Stimulated activated CD4-positive, alpha-beta T cell treated with anti-CD3 and anti-CD28 coated beads, Interleukin-15, amount 100 ng/mL, for 24 hours (primary cell): ENCODE measurements at regions not wholly inside any gene's neighbourhood (a gene's known extent, or its start where the extent isn't known, plus 50 kb on each side); places are given as distances from the start of the nearest gene placed in this dataset.

ENCODE experiments used
- DNase-seq: peaks from one replicate; pipeline ENCODE4 v3.0.0-alpha.2; 2020

GRCh38 chr18:72058851-72059250 is 485.3 kb downstream of the CBLN2 start:
- no peak for DNase-seq

GRCh38 chr18:72056171-72056570 is 488.0 kb downstream of the CBLN2 start:
- no peak for DNase-seq

- no peak for DNase-seq
Measured at GRCh38 chr18:72041313-72042032, 502.7 kb downstream of the CBLN2 start.

DNA sequence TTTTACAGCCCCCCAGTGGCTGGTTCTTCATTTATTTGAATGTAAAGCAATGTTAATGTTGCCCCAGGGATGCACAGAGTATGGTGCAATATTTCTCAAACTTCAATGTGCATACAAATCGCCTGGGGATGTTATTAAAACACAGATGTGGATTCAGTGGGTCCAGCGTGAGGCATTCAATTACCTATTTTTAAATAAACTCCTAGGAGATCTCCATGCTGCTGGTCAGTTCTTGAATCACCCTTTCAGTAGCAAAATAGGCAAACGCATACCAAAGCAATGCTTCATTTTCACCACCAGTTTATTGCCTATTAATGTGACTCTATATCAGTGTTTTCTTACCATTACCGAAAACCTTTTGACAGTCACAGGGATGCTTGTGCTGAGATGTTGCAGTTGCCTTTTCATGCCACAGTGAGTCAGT is 530.7 kb downstream of the CBLN2 start:
- no peak for DNase-seq

DNA sequence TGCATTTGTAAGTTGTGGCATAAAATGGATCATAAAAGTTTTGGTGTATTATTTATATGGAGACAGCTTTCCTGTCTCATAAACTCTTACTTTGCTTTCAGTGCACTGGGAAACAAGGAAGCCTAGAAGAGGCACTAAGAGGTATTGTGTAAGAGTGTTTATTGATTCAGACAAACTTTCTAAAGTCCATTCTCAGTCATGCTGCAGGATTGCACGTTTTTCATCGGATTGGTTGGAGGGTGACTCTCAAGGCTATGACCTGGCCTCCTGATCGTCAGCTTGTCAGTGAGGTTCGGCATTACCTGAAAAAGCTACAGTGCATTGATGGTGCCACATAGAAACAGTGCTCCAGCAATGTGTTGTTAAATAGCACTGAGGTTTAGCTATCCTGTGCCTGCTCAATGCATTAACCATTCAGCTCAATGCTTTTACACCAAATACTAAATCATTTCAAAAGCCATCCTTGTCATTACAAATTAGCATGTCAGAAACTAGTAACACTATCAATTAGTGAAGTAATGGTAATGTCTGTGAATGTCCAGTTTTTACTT is 545.5 kb downstream of the CBLN2 start:
- DNase-seq, result no peak

DNA sequence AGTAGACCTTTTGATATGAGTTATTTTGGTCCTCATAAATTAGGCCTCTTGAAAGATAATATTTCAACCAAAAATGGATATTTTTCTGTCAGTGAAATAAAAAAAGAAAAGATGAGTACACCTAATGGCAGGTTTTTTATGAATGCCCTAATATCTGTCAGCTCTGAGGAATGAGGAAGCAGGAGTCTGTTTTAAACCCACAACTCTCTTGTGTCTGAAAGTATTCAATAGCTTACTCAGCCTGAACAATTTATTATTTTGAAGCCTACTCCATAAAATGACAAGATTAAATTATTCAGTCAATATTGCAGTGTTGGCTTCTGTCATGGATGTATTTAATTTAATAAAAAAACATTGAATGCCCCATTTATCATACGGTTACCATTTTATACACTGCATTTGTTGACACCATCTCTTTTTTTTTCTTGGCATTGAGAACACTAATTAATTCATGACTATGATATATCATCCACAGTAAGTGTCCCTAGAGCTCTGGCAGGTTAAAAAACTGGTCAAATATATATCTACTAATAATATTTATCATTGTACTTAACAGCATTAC is 548.2 kb downstream of the CBLN2 start:
- no peak for DNase-seq

- no peak for DNase-seq
Measured at GRCh38 chr18:71994273-71994672, 549.9 kb downstream of the CBLN2 start.

GRCh38 chr18:71989616-71990015 is 554.5 kb downstream of the CBLN2 start:
- DNase-seq, result no peak

DNA sequence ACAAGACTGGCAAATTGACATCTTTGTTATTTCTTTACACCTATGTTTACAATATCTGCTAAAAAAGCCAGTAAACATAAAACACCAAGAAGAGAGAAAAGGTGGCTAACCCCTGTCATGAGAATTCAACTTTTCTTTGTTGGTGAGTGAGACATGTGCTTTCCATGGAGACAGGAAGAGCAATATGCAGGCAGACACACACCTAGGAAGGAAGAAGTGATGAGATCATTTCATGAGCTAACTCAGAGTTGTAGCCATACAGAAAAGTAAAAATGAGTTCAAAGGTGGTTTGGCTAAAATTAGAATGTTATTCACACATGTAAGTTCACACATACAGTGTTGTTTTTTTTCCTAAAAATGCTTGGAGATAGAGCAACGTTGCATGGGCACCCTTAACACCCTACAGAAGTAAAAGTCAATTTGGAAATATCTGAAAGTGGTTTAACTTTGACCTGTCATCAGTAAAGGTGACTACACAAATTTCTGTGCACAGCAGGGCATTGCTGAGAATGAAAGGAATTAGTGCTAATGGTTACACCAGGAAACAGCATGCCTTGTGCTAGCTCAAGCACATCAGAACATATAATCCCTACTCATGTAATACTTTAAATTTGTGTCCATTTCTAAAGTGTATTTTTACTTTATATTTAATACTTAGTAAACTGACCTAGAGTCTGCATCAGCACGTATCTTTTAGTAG is 557.6 kb downstream of the CBLN2 start:
- DNase-seq, result no peak

DNA sequence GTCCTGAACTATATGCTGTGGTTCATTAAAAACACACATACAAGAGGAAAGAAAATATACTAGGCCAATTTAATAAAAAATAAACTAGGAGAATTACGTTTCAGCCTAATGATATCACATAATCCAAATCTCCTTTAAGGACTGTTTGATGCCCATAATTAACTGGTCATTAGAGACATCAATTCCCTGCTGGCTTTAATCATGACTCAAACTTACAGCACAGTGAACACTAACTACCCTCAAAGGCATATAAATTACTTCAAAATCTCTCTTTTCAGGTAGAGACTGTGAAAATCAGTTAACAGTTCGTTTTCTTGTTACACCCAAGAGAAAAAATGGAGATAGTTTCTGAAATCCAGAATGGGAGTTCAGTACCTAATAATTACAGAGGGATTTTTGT is 567.4 kb downstream of the CBLN2 start:
- DNase-seq, result no peak

DNA sequence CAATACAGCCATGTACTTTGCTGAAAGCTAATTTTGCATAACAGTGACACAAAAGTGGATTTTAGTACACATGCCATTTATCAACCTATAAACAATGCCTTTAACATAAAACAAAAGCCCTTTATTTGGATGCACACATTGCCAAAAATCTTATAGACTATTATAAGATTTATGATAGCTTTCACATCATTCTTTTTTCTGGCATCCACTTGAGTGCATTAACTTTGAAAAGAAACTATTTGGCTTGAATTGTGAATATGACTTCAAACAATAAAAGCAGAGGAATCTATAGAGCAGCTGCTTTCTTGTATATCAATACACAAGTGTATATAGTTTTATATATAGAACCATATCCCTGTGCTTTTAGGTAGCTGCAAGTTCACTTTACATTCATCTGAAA is 577.4 kb downstream of the CBLN2 start:
- DNase-seq, result no peak

DNA sequence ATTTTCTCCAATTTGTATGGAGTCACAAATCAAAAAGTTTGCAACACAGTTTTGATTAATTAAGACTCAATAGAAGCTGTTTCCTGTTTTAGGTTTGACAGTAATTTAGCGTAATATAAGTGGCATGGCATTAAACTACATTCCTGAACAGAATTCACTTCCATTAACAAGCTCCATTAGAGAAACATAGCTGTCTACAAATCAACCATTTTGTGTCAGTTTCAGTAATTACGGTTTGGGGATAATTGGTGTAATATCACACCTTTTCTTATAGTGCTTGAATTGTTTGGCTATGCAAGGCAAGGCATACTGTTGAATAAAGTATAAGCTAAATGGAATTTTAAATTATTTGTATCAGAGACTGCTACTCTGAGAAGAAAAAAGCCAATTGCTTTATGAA is 585.5 kb downstream of the CBLN2 start:
- no peak for DNase-seq

DNA sequence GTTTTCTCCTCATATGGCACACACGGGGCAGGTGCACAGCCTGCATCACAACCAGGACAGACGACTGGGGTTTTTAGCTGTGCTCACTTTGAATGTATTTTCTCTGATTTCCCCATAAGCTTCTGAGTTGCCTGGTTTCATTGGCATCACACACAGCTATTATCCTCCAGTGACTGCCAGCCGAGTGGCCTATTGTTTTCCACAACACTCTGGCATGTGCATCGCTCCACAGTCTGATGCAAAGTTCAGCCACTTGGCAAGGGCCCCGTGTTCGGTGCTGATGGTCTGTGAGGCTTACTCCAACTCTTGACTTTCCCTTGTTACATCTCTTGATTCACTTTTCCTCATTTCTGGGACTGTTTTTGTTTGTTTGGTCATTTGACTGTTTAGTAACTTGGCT is 593.1 kb downstream of the CBLN2 start:
- no peak for DNase-seq

GRCh38 chr18:71942433-71942832 is 601.7 kb downstream of the CBLN2 start:
- no peak for DNase-seq

- no peak for DNase-seq
Measured at GRCh38 chr18:71939483-71939882, 604.7 kb downstream of the CBLN2 start.

- no peak for DNase-seq
Measured at GRCh38 chr18:71936744-71937143, 607.4 kb downstream of the CBLN2 start.

GRCh38 chr18:71919211-71919610 is 624.9 kb downstream of the CBLN2 start:
- no peak for DNase-seq

DNA sequence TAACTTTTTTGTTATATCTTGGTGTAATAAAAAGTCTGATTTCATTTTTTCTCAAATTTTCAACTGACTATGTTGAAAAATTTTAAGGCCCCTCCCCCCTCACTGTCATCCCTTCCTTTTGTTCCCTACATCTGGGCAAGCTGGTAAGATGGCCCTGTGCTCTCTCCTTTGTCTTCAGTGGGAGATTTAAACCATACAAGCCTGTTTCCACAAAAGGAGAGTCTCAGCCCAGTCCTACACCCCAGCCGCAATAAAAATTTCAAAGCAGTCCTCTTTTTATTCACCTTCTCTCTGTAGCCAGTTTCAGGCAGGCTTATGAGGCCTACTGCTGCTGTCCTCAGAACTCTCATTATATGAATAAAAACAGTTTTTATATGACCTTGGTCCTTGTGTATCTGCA is 630.5 kb downstream of the CBLN2 start:
- no peak for DNase-seq

GRCh38 chr18:71902482-71902881 is 641.7 kb downstream of the CBLN2 start:
- DNase-seq, result no peak

DNA sequence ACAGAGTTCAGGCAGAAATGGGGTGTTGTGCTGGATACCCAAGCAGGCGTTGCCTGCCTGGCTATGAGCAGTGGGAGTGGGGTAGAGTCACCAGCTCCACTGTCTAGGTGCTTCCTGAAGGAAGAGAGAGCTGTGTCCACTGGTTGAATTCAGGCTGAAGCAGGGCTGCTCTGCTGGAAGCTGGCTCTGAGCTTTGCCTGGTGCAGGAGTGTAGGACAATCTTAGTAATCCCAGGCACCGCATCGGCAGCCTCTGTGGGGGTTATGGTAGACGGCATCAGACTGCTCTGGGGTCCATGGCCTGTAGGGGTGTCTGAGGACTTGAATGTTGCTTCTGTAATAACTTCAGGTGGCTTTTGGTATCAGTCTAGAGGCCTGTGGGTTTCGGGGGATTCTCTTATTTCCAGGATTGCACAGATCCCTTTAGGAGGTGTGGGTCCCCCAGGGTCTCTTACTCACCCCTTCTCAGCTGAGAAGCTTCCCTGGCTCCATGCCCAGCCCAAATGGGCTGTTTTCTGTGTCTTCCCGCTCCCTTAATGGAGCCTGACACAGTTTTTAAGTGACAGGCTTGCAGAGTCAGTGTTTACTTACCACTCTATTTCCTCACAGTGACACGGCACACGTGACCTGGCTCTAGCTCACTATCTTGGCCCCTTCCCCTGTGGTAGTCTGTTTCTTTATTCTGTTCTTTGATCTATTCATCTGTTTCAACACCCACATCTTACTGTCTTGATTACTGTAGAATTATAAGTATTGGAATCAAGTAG is 644.3 kb downstream of the CBLN2 start:
- no peak for DNase-seq

DNA sequence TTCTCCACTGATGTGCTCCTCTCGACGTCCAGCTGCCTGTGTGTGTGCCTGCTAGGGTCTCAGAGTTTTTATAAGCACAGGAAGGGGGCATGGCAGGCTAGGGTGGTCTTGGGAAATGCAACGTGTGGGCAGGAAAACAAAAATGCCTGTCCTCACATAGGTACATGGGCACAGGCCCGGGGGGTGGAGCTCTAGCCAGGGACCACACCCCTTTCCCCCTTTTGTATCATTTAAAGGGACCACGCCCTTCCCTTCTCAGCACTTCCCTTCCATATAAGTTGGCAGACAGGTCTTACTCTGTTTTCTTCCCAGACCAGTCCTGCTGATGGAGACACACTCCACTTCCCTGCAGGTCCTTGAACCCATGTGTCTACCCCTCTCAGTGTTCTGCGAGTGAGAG is 645.0 kb downstream of the CBLN2 start:
- no peak for DNase-seq

- no peak for DNase-seq
Measured at GRCh38 chr18:71887509-71887908, 656.6 kb downstream of the CBLN2 start.

DNA sequence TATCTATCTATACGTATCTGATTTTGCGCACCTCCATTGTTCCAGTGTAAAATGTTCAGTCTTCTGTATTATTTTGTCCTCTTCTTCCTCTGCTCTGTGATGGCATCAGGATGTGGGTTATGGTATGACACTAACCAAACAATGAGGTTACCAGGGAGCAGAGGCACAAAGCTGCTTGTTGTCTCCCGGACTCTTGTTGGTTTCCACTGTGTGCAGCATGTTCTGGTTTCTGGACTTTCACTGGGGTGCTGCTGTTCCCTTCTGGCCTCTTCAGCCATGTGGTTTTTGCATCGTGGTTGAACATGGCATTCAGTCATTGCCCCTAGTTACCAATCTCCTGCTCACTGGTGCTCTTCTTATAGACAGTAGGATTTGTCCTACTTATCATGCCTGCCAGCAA is 665.9 kb downstream of the CBLN2 start:
- no peak for DNase-seq
